ENCODE measurements at regions not wholly inside any gene's neighbourhood (a gene's known extent, or its start where the extent isn't known, plus 50 kb on each side); places are given as distances from the start of the nearest gene placed in this dataset.
A peak's percentile ranks its signal among the peaks of the same experiment; 100 is the strongest.

DNA sequence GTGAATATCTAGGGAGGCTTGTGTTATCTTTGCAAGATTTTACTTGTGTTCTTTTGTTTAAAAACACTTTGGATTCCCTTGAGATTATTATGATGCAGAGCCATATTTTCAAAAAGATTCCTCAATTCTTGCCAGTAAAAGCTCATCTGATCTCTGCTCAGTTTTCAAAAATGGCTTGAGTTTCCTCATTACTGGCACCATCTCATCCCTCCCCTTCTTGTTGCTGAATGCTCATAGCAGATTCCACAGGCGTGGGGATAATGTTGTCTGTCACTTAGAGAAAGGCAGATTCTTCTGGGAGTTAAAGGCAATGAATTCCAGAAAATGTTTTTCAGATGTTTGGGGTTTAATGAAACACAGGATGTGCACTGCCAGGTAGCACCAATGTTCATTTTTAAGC, 170.4 kb upstream of the TANK start:
- H3K36me3 Mint-ChIP-seq (ENCODE audit: low read depth), result no peaks in the 10 kb centered on the region
- DNase-seq, result no peak
- H3K4me3 Mint-ChIP-seq, result no peak overlapping the region
- no peak overlapping the region for H3K27ac Mint-ChIP-seq
- intact Hi-C loops (cut with micrococcal nuclease), result loop anchor here (5.0 kb wide), 2 partner anchors 72 to 722 kb away; no protein-coding TSS in a partner anchor
- peaks cover 2% of the 10 kb centered on the region for H3K27me3 Mint-ChIP-seq (ENCODE audit: low read depth)
- peaks cover 3% of the 10 kb centered on the region for H3K9me3 Mint-ChIP-seq
- CTCF ChIA-PET, result interaction anchor here (0.7 kb wide), 1 partner anchor 65 kb away, joined by 3 read pairs; no protein-coding TSS in a partner anchor
- H3K4me1 Mint-ChIP-seq (ENCODE audit: low read depth), result peaks cover 7% of the 10 kb centered on the region

- DNase-seq, result no peak
- Mint-ChIP-seq H3K27ac (no peak overlapping the region), H3K9me3 (no peaks in the 10 kb centered on the region), H3K27me3 (ENCODE audit: low read depth) (no peaks in the 10 kb centered on the region), H3K36me3 (ENCODE audit: low read depth) (no peaks in the 10 kb centered on the region), H3K4me1 (ENCODE audit: low read depth) (peaks cover 7% of the 10 kb centered on the region), H3K4me3 (no peak overlapping the region)
- intact Hi-C loops (cut with micrococcal nuclease), result loop anchor here (1.0 to 5.0 kb wide), 11 partner anchors 23 to 883 kb away; no protein-coding TSS in a partner anchor
- CTCF ChIA-PET, result interaction anchor here (0.9 to 4.1 kb wide), 19 partner anchors 11 to 919 kb away, joined by 3 to 38 read pairs (median 5); no protein-coding TSS in a partner anchor
Measured at GRCh38 chr2:160993654-160994061, 166.6 kb upstream of the TANK start.

DNA sequence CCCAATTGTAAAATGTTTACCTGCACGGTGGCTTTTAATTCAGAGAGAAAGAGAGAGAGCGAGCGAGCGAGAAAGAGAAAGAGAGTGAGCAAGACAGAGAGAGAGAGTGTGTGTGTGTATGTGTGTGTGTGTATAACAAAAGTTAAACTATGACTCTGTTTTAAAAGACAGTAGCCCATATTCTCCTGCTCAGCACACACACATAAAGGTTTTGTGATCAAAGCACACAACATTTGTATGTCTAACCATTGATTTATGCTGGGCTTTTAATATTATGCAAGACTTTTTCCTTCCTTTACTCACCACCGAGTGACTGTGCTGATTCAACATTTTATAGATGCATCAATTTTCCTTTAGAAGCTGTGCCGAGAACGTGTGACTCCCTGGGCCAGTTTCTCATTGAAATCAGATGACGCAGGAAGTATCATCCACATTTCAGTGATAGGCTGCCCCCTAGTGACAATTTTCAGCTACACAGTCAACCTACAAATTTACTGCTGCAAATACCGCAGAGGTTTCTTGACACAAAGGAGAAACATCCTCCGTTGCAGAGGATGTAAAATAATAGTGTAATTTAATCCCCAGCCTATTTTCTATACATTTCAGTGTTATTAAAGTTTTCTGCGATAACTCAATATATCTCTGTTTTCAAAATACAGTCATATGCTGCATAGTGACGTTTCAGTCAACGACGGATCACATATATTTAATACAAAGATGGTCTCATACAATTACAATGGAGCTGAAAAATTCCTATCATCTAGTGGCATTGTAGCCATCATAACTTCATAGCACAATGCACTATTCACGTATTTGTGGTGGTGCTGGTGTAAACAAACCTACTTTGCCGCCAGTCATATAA, 165.9 kb upstream of the TANK start:
- no peak overlapping the region for H3K4me3 Mint-ChIP-seq
- CTCF ChIA-PET, result interaction anchor here (0.6 to 4.1 kb wide), 28 partner anchors 10 to 965 kb away, joined by 3 to 38 read pairs (median 4); no protein-coding TSS in a partner anchor
- no peaks in the 10 kb centered on the region for H3K9me3 Mint-ChIP-seq
- peak; percentile 89 for DNase-seq
- peaks cover 7% of the 10 kb centered on the region for H3K4me1 Mint-ChIP-seq (ENCODE audit: low read depth)
- intact Hi-C loops (cut with micrococcal nuclease), result loop anchor here (1.0 to 5.0 kb wide), 11 partner anchors 24 to 884 kb away; no protein-coding TSS in a partner anchor
- no peaks in the 10 kb centered on the region for H3K27me3 Mint-ChIP-seq (ENCODE audit: low read depth)
- no peaks in the 10 kb centered on the region for H3K36me3 Mint-ChIP-seq (ENCODE audit: low read depth)
- H3K27ac Mint-ChIP-seq, result no peak overlapping the region

DNA sequence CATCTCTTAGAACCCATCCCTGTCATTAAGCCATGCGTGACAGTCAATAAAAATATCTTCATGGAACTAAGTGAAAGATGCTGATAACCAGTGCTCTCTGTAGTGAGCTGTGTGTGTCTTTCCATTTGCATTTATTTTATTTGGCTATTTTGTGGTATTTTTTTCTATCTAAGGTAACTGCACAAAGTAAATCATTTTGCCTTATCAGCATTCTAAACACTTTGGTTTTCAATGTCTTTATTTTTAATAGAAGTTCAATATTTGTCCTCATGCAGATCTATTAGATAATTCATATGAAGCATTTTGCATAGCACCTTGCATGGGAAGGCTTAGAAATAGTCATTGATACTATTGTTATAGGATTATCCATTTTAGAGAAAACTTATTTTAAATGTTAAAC, 163.6 kb upstream of the TANK start:
- Mint-ChIP-seq H3K27me3 (ENCODE audit: low read depth) (no peaks in the 10 kb centered on the region), H3K4me3 (no peak overlapping the region), H3K9me3 (no peaks in the 10 kb centered on the region), H3K4me1 (ENCODE audit: low read depth) (peaks cover 7% of the 10 kb centered on the region), H3K36me3 (ENCODE audit: low read depth) (no peaks in the 10 kb centered on the region), H3K27ac (no peak overlapping the region)
- intact Hi-C loops (cut with micrococcal nuclease), result no loop called here
- DNase-seq, result no peak
- CTCF ChIA-PET, result interaction anchor here (1.1 to 1.8 kb wide), 2 partner anchors 8 to 67 kb away, joined by 6 to 8 read pairs; no protein-coding TSS in a partner anchor

GRCh38 chr2:161004379-161004778, 155.8 kb upstream of the TANK start:
- intact Hi-C loops (cut with micrococcal nuclease), result no loop called here
- CTCF ChIA-PET, result interaction anchor here (0.5 to 1.8 kb wide), 9 partner anchors 8 to 895 kb away, joined by 3 to 16 read pairs (median 4); no protein-coding TSS in a partner anchor
- no peak for DNase-seq
- H3K4me3 Mint-ChIP-seq, result no peak overlapping the region
- peaks cover 13% of the 10 kb centered on the region for H3K27me3 Mint-ChIP-seq (ENCODE audit: low read depth)
- no peaks in the 10 kb centered on the region for H3K4me1 Mint-ChIP-seq (ENCODE audit: low read depth)
- no peaks in the 10 kb centered on the region for H3K36me3 Mint-ChIP-seq (ENCODE audit: low read depth)
- no peaks in the 10 kb centered on the region for H3K9me3 Mint-ChIP-seq
- H3K27ac Mint-ChIP-seq, result no peak overlapping the region

DNA sequence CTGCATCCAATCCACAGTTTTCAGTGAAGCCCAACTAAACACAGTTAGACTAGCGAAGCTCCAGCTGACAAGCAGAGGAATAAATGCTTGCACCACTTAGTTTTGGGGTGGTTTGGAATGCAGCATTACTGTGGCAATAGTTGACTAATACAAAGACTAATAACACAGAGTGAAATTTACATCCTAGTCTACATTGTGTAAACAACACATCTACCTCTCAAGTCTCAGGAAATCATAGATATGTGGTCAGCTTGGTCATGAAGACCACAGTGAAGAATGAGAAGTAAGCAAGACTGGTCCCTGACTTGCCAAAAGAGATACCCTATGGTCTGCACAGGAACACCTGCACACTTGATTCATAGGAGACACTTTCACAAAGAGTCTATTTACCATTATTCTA, 155.1 kb upstream of the TANK start:
- Mint-ChIP-seq H3K4me3 (no peak overlapping the region), H3K36me3 (ENCODE audit: low read depth) (no peaks in the 10 kb centered on the region), H3K27ac (no peak overlapping the region), H3K9me3 (no peaks in the 10 kb centered on the region), H3K4me1 (ENCODE audit: low read depth) (no peaks in the 10 kb centered on the region), H3K27me3 (ENCODE audit: low read depth) (peaks cover 13% of the 10 kb centered on the region)
- CTCF ChIA-PET, result interaction anchor here (1.0 to 1.8 kb wide), 7 partner anchors 9 to 896 kb away, joined by 3 to 16 read pairs (median 6); no protein-coding TSS in a partner anchor
- no peak for DNase-seq
- intact Hi-C loops (cut with micrococcal nuclease), result no loop called here

DNA sequence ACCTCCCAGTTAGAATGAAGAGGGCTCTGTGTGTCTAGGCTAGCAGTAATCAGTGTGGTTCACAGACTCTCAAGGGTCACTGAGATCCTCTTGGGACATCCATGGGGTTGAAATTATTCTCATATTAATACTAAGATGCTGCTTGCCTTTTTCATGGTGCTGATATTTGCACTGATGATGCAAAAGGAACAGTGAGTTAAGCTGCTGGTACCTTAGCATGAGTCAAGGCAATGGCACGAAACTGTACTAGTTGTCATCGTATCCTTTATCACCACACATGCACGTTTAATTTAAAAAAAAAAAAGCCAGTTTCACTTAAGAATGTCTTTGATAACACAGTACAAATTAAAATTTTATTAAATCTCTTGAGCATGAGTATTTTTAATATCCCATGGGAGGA, 151.9 kb upstream of the TANK start:
- intact Hi-C loops (cut with micrococcal nuclease), result no loop called here
- H3K27ac Mint-ChIP-seq, result no peak overlapping the region
- H3K36me3 Mint-ChIP-seq (ENCODE audit: low read depth), result no peaks in the 10 kb centered on the region
- peaks cover 22% of the 10 kb centered on the region for H3K27me3 Mint-ChIP-seq (ENCODE audit: low read depth)
- H3K4me3 Mint-ChIP-seq, result no peak overlapping the region
- CTCF ChIA-PET, result no interaction called here
- no peaks in the 10 kb centered on the region for H3K9me3 Mint-ChIP-seq
- no peaks in the 10 kb centered on the region for H3K4me1 Mint-ChIP-seq (ENCODE audit: low read depth)
- DNase-seq, result no peak

- Mint-ChIP-seq H3K36me3 (ENCODE audit: low read depth) (no peaks in the 10 kb centered on the region), H3K27ac (no peak overlapping the region), H3K9me3 (peaks cover 11% of the 10 kb centered on the region), H3K4me3 (no peak overlapping the region), H3K4me1 (ENCODE audit: low read depth) (no peaks in the 10 kb centered on the region), H3K27me3 (ENCODE audit: low read depth) (peaks cover 13% of the 10 kb centered on the region)
- intact Hi-C loops (cut with micrococcal nuclease), result no loop called here
- CTCF ChIA-PET, result interaction anchor here (0.7 kb wide), 1 partner anchor 1386 kb away, joined by 3 read pairs; no protein-coding TSS in a partner anchor
- no peak for DNase-seq
Measured at GRCh38 chr2:161010503-161011015, 149.7 kb upstream of the TANK start.

DNA sequence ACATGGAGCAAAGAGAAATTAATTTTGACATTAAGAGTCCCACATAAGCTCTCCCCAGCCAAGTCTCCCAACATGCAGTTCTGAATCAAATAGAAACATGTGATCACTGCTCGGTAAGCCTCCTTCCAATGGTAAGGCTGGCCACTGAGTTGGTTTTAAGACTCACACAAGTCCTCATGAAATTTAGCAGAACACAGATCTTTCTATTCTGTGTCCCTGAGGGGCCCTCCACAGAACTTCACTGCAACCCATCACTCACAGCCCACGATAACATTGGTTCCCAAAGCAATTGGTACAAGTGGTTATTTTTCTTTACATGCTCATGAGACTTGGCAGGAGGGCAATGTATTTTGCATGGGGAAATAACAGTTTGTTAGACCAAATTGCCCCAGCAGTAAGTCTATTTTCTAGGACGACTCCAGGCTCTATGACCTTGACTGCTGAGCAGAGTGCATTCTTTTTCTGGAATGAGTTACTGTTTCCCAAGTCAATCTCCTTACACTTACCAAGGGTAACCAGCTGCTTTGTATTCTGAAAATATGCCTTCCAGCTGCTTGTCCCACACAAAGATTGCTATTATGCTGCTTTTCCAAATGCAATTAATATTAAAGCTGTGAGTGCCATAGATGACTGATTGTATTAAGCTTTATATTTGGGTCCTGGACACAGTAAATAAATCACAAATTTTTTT, 142.3 kb upstream of the TANK start:
- intact Hi-C loops (cut with micrococcal nuclease), result no loop called here
- CTCF ChIA-PET, result interaction anchor here (1.0 kb wide), 1 partner anchor 46 kb away, joined by 3 read pairs; no protein-coding TSS in a partner anchor
- Mint-ChIP-seq H3K27ac (no peak overlapping the region), H3K4me3 (no peak overlapping the region), H3K4me1 (ENCODE audit: low read depth) (no peaks in the 10 kb centered on the region), H3K36me3 (ENCODE audit: low read depth) (no peaks in the 10 kb centered on the region), H3K9me3 (peaks cover 11% of the 10 kb centered on the region), H3K27me3 (ENCODE audit: low read depth) (peaks cover 6% of the 10 kb centered on the region)
- no peak for DNase-seq

- H3K4me3 Mint-ChIP-seq, result no peak overlapping the region
- H3K27ac Mint-ChIP-seq, result no peak overlapping the region
- peaks cover 11% of the 10 kb centered on the region for H3K9me3 Mint-ChIP-seq
- DNase-seq, result no peak
- H3K36me3 Mint-ChIP-seq (ENCODE audit: low read depth), result no peaks in the 10 kb centered on the region
- H3K27me3 Mint-ChIP-seq (ENCODE audit: low read depth), result peaks cover 4% of the 10 kb centered on the region
- no peaks in the 10 kb centered on the region for H3K4me1 Mint-ChIP-seq (ENCODE audit: low read depth)
- intact Hi-C loops (cut with micrococcal nuclease), result no loop called here
- CTCF ChIA-PET, result no interaction called here
Measured at GRCh38 chr2:161019311-161019710, 140.9 kb upstream of the TANK start.

DNA sequence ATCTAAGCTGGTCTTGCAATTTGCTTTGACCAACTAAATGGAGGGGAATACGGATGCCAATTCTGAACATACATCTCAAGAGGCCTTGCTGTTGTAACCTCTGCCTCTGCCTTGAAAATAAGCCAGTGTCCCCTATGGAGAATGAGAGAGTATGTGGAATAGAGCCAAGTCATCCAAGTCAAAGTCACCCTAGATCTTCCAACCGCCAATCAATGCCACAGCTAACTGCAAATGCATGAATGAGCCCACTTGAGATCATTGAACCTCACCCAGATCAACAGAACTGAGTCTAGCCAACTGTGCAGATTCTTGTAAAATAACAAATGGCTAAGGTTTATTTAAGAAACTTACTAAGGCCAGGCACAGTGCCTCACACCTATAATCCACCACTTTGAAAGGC, 139.8 kb upstream of the TANK start:
- Mint-ChIP-seq H3K4me3 (no peak overlapping the region), H3K27me3 (ENCODE audit: low read depth) (peaks cover 6% of the 10 kb centered on the region), H3K27ac (no peak overlapping the region), H3K4me1 (ENCODE audit: low read depth) (no peaks in the 10 kb centered on the region), H3K9me3 (peaks cover 2% of the 10 kb centered on the region), H3K36me3 (ENCODE audit: low read depth) (no peaks in the 10 kb centered on the region)
- intact Hi-C loops (cut with micrococcal nuclease), result no loop called here
- CTCF ChIA-PET, result interaction anchor here (1.1 to 1.7 kb wide), 2 partner anchors 16 to 43 kb away, joined by 3 to 8 read pairs; no protein-coding TSS in a partner anchor
- no peak for DNase-seq

- H3K27me3 Mint-ChIP-seq (ENCODE audit: low read depth), result peaks cover 6% of the 10 kb centered on the region
- H3K4me3 Mint-ChIP-seq, result no peak overlapping the region
- no peaks in the 10 kb centered on the region for H3K9me3 Mint-ChIP-seq
- H3K36me3 Mint-ChIP-seq (ENCODE audit: low read depth), result no peaks in the 10 kb centered on the region
- H3K27ac Mint-ChIP-seq, result no peak overlapping the region
- peaks cover 4% of the 10 kb centered on the region for H3K4me1 Mint-ChIP-seq (ENCODE audit: low read depth)
- no peak for DNase-seq
- CTCF ChIA-PET, result no interaction called here
- intact Hi-C loops (cut with micrococcal nuclease), result no loop called here
Measured at GRCh38 chr2:161028581-161028980, 131.6 kb upstream of the TANK start.
